ENCODE measurements at regions not wholly inside any gene's neighbourhood (a gene's known extent, or its start where the extent isn't known, plus 50 kb on each side); places are given as distances from the start of the nearest gene placed in this dataset.

DNA sequence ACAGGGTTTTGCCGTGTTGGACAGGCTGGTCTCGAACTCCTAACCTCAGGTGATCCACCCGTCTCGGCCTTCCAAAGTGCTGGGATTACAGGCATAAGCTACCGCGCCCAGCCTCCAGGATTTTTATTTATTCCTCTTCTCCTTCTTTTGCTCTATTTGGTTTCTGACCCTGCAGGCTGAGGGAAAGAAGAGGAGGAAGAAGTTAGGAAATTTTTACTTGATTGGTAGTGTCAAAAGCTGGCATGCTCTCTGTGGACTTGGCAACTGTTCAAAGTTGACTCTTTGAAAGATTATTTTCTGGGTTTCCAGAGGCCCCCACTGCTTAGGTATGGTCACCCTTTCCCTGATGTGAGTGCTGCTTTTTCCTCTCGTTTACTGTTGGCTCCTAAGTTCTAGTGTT lies 372.2 kb downstream of the DIPK2A start:
- H3K36me3 ChIP-seq (ENCODE audit: control insufficient read depth in 3 of 3, insufficient read depth in 3 of 3, low read length in 3 of 3), result no peaks in the 10 kb centered on the region
- no peak overlapping the region for H3K9ac ChIP-seq (ENCODE audit: low read depth in 1 of 3, low read length in 3 of 3)
- no peaks in the 10 kb centered on the region for H3K9me3 ChIP-seq (ENCODE audit: control insufficient read depth in 3 of 3, low read length in 3 of 3)
- no peaks in the 10 kb centered on the region for H3K4me1 ChIP-seq (ENCODE audit: control insufficient read depth in 3 of 3, insufficient read depth in 3 of 3, low read length in 3 of 3)
- no peak overlapping the region for H3K4me3 ChIP-seq (ENCODE audit: low read length in 3 of 3)
- H3K27me3 ChIP-seq (ENCODE audit: control insufficient read depth in 3 of 3, insufficient read depth in 3 of 3, low read length in 3 of 3), result no peaks in the 10 kb centered on the region
- H3K27ac ChIP-seq (ENCODE audit: low read depth, low read length), result no peak overlapping the region

DNA sequence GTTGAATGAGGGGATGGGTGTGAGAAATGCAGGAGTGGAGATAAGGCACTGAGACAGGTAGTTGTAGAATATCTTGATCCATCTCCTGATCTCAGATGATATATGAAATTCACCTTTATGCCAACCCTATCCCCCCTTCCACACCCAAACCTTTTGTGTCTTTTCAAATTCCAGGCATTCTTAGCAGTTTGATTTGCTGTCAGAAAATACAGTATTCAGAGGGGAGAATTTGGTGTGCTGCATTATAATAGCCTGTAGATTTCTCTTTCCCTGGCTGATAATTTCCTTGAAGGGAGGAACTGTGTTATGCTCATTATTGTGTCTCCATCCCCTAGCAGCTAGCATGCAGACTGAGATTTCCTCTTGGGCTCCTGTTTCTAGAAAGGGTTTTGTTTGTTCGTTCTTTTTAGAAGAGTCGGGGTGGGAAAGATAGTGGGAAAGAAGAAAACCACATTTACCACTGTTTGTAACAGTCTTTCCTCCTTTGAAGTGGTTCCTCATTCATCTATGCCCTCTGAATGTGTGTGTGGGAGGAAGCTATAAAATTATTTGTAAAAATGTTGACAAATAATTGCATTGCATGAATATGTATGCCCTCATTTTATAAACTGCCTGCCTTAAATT lies 373.4 kb downstream of the DIPK2A start:
- no peaks in the 10 kb centered on the region for H3K9me3 ChIP-seq (ENCODE audit: control insufficient read depth in 3 of 3, low read length in 3 of 3)
- H3K4me3 ChIP-seq (ENCODE audit: low read length in 3 of 3), result no peak overlapping the region
- no peaks in the 10 kb centered on the region for H3K36me3 ChIP-seq (ENCODE audit: control insufficient read depth in 3 of 3, insufficient read depth in 3 of 3, low read length in 3 of 3)
- H3K4me1 ChIP-seq (ENCODE audit: control insufficient read depth in 3 of 3, insufficient read depth in 3 of 3, low read length in 3 of 3), result no peaks in the 10 kb centered on the region
- H3K27me3 ChIP-seq (ENCODE audit: control insufficient read depth in 3 of 3, insufficient read depth in 3 of 3, low read length in 3 of 3), result no peaks in the 10 kb centered on the region
- no peak overlapping the region for H3K9ac ChIP-seq (ENCODE audit: low read depth in 1 of 3, low read length in 3 of 3)
- H3K27ac ChIP-seq (ENCODE audit: low read depth, low read length), result no peak overlapping the region

DNA sequence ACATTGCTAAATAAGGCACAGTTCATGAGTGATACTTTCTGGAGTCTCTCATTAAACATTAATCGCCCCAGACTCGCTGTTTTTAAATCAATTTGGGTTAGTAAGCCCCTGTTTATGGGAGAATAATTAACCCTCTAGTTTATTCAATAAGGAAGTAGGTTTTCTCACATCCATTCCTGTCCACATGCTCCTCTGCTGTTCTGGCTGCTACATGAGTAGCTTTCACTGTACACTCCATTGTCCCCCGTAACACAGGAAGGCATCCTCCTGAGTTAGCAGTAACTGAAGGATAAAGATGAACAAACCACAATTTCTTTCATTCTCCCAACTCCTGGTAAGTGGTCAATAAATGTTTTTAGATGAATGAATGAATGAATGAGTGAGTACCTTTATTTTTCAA lies 378.5 kb downstream of the DIPK2A start:
- H3K27ac ChIP-seq (ENCODE audit: low read depth, low read length), result no peak overlapping the region
- H3K4me3 ChIP-seq (ENCODE audit: low read length in 3 of 3), result no peak overlapping the region
- no peak overlapping the region for H3K9ac ChIP-seq (ENCODE audit: low read depth in 1 of 3, low read length in 3 of 3)
- no peaks in the 10 kb centered on the region for H3K9me3 ChIP-seq (ENCODE audit: control insufficient read depth in 3 of 3, low read length in 3 of 3)
- H3K4me1 ChIP-seq (ENCODE audit: control insufficient read depth in 3 of 3, insufficient read depth in 3 of 3, low read length in 3 of 3), result no peaks in the 10 kb centered on the region
- no peaks in the 10 kb centered on the region for H3K36me3 ChIP-seq (ENCODE audit: control insufficient read depth in 3 of 3, insufficient read depth in 3 of 3, low read length in 3 of 3)
- no peaks in the 10 kb centered on the region for H3K27me3 ChIP-seq (ENCODE audit: control insufficient read depth in 3 of 3, insufficient read depth in 3 of 3, low read length in 3 of 3)

DNA sequence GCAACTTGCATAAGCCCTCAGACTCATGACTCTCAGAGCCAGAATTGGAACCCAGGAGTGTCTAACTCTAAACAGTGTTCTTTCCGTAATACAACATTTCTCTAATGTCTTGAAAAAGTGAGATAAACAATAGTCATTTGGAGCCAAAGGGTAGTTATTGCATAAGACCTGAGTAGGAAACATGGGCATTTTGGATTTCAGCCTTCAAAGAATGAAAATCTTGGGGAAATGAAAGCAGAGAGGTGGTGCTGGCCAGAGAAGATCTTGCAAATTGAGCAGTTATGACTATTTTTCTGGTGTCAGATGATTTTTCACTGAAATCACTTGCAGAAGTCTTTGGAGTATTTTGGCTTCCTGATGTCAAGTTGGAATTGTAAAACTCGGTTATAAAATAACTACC lies 379.4 kb downstream of the DIPK2A start:
- H3K27me3 ChIP-seq (ENCODE audit: control insufficient read depth in 3 of 3, insufficient read depth in 3 of 3, low read length in 3 of 3), result no peaks in the 10 kb centered on the region
- no peak overlapping the region for H3K9ac ChIP-seq (ENCODE audit: low read depth in 1 of 3, low read length in 3 of 3)
- H3K4me3 ChIP-seq (ENCODE audit: low read length in 3 of 3), result no peak overlapping the region
- no peak overlapping the region for H3K27ac ChIP-seq (ENCODE audit: low read depth, low read length)
- H3K9me3 ChIP-seq (ENCODE audit: control insufficient read depth in 3 of 3, low read length in 3 of 3), result no peaks in the 10 kb centered on the region
- H3K36me3 ChIP-seq (ENCODE audit: control insufficient read depth in 3 of 3, insufficient read depth in 3 of 3, low read length in 3 of 3), result no peaks in the 10 kb centered on the region
- no peaks in the 10 kb centered on the region for H3K4me1 ChIP-seq (ENCODE audit: control insufficient read depth in 3 of 3, insufficient read depth in 3 of 3, low read length in 3 of 3)

DNA sequence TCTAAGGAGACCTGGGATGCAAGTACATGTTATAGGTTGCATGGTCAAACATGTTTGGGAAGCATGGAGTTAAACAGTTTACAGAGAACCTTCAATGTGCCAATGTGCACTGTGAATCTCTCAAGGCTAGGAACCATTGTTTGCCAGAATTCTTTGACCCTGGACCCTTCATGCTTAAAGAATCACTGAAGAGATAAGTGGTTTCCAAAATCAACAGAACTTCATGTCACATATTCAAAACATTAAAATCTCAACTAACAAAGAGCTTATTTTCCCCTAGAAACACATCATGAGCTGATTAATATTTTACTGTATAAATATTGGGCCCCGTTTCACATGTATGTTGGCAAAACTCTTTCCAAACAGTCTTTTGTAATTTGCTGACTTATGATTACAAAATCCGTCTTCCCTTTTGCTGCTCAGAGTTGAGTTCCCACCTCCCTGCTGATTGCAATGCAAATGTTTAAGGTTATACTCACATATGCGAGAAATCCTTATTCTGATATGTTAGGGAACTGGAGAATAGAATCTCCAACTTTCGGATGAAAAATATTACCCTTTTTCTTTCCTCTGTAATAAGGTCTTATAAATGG lies 380.2 kb downstream of the DIPK2A start:
- Histone ChIP-seq H3K4me1 (ENCODE audit: control insufficient read depth in 3 of 3, insufficient read depth in 3 of 3, low read length in 3 of 3) (no peaks in the 10 kb centered on the region), H3K27ac (ENCODE audit: low read depth, low read length) (no peak overlapping the region), H3K27me3 (ENCODE audit: control insufficient read depth in 3 of 3, insufficient read depth in 3 of 3, low read length in 3 of 3) (no peaks in the 10 kb centered on the region), H3K4me3 (ENCODE audit: low read length in 3 of 3) (no peak overlapping the region), H3K9ac (ENCODE audit: low read depth in 1 of 3, low read length in 3 of 3) (no peak overlapping the region), H3K36me3 (ENCODE audit: control insufficient read depth in 3 of 3, insufficient read depth in 3 of 3, low read length in 3 of 3) (no peaks in the 10 kb centered on the region), H3K9me3 (ENCODE audit: control insufficient read depth in 3 of 3, low read length in 3 of 3) (no peaks in the 10 kb centered on the region)

DNA sequence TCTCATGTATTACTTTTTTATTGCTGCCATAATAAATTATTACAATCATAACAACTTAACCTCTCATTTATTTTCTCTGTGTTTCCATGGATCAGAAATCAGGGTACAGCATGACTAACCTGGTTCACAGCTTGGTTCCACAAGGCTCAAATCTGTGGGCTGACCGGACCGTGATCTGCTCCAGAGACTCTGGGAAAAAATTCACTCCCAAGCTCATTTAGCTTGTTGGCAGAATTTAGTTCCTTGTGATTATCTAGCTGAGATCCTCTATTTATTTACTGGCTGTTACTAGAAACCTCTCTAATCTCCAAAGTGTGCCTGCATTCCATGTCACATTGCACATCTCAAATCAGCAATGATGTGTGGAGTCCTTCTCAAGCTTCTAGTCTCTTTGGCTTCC lies 386.6 kb downstream of the DIPK2A start:
- no peak overlapping the region for H3K27ac ChIP-seq (ENCODE audit: low read depth, low read length)
- H3K36me3 ChIP-seq (ENCODE audit: control insufficient read depth in 3 of 3, insufficient read depth in 3 of 3, low read length in 3 of 3), result no peaks in the 10 kb centered on the region
- no peaks in the 10 kb centered on the region for H3K4me1 ChIP-seq (ENCODE audit: control insufficient read depth in 3 of 3, insufficient read depth in 3 of 3, low read length in 3 of 3)
- H3K4me3 ChIP-seq (ENCODE audit: low read length in 3 of 3), result no peak overlapping the region
- no peak overlapping the region for H3K9ac ChIP-seq (ENCODE audit: low read depth in 1 of 3, low read length in 3 of 3)
- H3K9me3 ChIP-seq (ENCODE audit: control insufficient read depth in 3 of 3, low read length in 3 of 3), result no peaks in the 10 kb centered on the region
- H3K27me3 ChIP-seq (ENCODE audit: control insufficient read depth in 3 of 3, insufficient read depth in 3 of 3, low read length in 3 of 3), result no peaks in the 10 kb centered on the region

DNA sequence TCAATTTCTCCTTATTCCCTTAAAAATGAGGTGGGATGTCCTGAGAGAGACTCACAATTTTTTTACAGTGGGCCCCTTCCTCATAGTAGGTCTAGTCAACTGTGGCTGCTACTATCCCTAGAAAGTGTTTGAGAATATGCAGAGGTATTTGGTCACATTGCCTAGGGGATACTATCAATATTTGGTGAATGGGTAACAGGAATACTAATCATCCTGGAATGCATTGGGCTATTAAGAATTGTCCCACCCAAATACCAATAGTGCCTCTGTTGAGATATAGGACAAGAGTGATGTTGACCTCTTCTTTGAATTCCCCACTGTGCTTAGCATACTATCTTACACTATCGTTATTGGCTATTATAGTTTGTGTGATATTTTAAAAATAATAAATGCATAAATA lies 389.4 kb downstream of the DIPK2A start:
- Histone ChIP-seq H3K27me3 (ENCODE audit: control insufficient read depth in 3 of 3, insufficient read depth in 3 of 3, low read length in 3 of 3) (no peaks in the 10 kb centered on the region), H3K4me1 (ENCODE audit: control insufficient read depth in 3 of 3, insufficient read depth in 3 of 3, low read length in 3 of 3) (no peaks in the 10 kb centered on the region), H3K36me3 (ENCODE audit: control insufficient read depth in 3 of 3, insufficient read depth in 3 of 3, low read length in 3 of 3) (no peaks in the 10 kb centered on the region), H3K4me3 (ENCODE audit: low read length in 3 of 3) (no peak overlapping the region), H3K9me3 (ENCODE audit: control insufficient read depth in 3 of 3, low read length in 3 of 3) (no peaks in the 10 kb centered on the region), H3K27ac (ENCODE audit: low read depth, low read length) (no peak overlapping the region), H3K9ac (ENCODE audit: low read depth in 1 of 3, low read length in 3 of 3) (no peak overlapping the region)

DNA sequence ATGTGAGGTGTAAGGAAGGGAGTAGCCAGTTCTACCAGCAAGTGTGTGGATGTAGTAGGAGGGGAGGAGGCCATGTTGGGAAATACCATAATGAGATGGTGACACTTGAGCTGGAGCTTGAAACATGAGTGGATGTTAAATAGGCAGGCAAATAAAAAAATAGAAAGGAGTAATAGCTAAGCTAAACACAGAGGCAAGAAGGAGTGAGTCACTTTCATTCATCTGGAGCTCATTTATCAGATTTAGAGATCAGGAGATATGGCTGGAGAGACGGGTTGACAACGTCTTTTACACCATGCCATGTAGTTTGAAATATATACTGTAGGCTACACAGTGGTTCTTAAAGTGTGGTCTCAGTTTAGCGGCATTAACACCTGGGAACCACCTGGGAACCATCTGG lies 390.5 kb downstream of the DIPK2A start:
- Histone ChIP-seq H3K27me3 (ENCODE audit: control insufficient read depth in 3 of 3, insufficient read depth in 3 of 3, low read length in 3 of 3) (no peaks in the 10 kb centered on the region), H3K4me3 (ENCODE audit: low read length in 3 of 3) (no peak overlapping the region), H3K36me3 (ENCODE audit: control insufficient read depth in 3 of 3, insufficient read depth in 3 of 3, low read length in 3 of 3) (no peaks in the 10 kb centered on the region), H3K4me1 (ENCODE audit: control insufficient read depth in 3 of 3, insufficient read depth in 3 of 3, low read length in 3 of 3) (no peaks in the 10 kb centered on the region), H3K27ac (ENCODE audit: low read depth, low read length) (no peak overlapping the region), H3K9ac (ENCODE audit: low read depth in 1 of 3, low read length in 3 of 3) (no peak overlapping the region), H3K9me3 (ENCODE audit: control insufficient read depth in 3 of 3, low read length in 3 of 3) (no peaks in the 10 kb centered on the region)

DNA sequence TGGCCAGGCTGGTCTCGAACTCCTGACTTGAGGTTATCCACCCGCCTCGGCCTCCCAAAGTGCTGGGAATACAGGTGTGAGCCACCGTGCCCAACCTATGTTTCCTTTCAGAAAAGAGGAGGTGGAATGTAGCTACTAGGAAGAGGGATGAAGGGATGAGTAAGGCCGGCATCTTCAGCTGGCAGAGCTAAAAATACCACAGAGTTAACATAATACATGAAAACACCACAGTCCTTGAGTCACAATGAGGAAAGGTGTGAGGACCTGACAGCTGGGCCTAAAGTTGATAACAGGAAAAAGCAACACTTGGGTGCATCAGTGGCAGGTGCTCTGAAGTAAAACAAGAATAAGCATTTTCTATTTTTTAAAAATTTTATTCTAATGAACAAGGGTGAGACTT lies 392.2 kb downstream of the DIPK2A start:
- Histone ChIP-seq H3K4me3 (ENCODE audit: low read length in 3 of 3) (no peak overlapping the region), H3K9ac (ENCODE audit: low read depth in 1 of 3, low read length in 3 of 3) (no peak overlapping the region), H3K4me1 (ENCODE audit: control insufficient read depth in 3 of 3, insufficient read depth in 3 of 3, low read length in 3 of 3) (no peaks in the 10 kb centered on the region), H3K27me3 (ENCODE audit: control insufficient read depth in 3 of 3, insufficient read depth in 3 of 3, low read length in 3 of 3) (no peaks in the 10 kb centered on the region), H3K36me3 (ENCODE audit: control insufficient read depth in 3 of 3, insufficient read depth in 3 of 3, low read length in 3 of 3) (no peaks in the 10 kb centered on the region), H3K9me3 (ENCODE audit: control insufficient read depth in 3 of 3, low read length in 3 of 3) (peaks cover 0 to 2% (median 0%) of the 10 kb centered on the region in 3 donors), H3K27ac (ENCODE audit: low read depth, low read length) (no peak overlapping the region)

DNA sequence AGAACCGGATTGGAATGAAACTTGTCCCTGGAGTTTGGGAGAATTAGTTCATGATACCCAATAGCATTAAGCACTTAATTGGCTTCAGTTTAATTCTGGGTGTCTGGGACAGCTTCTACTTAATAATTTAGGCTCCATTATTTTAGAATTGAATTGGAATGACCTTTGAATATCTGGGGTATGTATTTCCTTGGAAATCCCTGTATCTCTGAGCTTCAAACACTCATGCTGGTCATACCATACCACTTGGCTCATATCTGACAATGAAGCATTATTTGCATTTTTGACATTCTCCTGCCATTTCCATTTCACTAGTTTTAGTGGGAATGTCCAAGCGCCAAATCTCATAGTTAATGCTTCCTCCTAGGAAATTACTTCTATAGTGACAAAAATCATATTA lies 393.1 kb downstream of the DIPK2A start:
- H3K9me3 ChIP-seq (ENCODE audit: control insufficient read depth in 3 of 3, low read length in 3 of 3), result peaks cover 0 to 5% (median 0%) of the 10 kb centered on the region in 3 donors
- no peak overlapping the region for H3K4me3 ChIP-seq (ENCODE audit: low read length in 3 of 3)
- H3K4me1 ChIP-seq (ENCODE audit: control insufficient read depth in 3 of 3, insufficient read depth in 3 of 3, low read length in 3 of 3), result no peaks in the 10 kb centered on the region
- no peak overlapping the region for H3K9ac ChIP-seq (ENCODE audit: low read depth in 1 of 3, low read length in 3 of 3)
- H3K27me3 ChIP-seq (ENCODE audit: control insufficient read depth in 3 of 3, insufficient read depth in 3 of 3, low read length in 3 of 3), result no peaks in the 10 kb centered on the region
- no peaks in the 10 kb centered on the region for H3K36me3 ChIP-seq (ENCODE audit: control insufficient read depth in 3 of 3, insufficient read depth in 3 of 3, low read length in 3 of 3)
- H3K27ac ChIP-seq (ENCODE audit: low read depth, low read length), result no peak overlapping the region
